Caco-2 (cell line): ENCODE measurements at regions not wholly inside any gene's neighbourhood (a gene's known extent, or its start where the extent isn't known, plus 50 kb on each side); places are given as distances from the start of the nearest gene placed in this dataset.

Experiments used
- BruUV-seq: library from RNA; stranded (reverse); fragments of 400-500 nt; replicated peaks from 2 replicates; lab custom pipeline; 2021; lab: Mats Ljungman, UMichigan
- CTCF ChIA-PET: fragments of 300-600 bp; sonication (Branson Sonifier 250); formaldehyde crosslinking; loops from one replicate; lab custom pipeline; 2022; ENCODE audit warnings: antibody characterized with exemption; lab: Charles Lee
- POLR2A ChIA-PET: fragments of 300-600 bp; sonication (Branson Sonifier 250); formaldehyde crosslinking; loops from one replicate; lab custom pipeline; 2022; ENCODE audit warnings: antibody characterized with exemption; lab: Charles Lee
- DNase-seq, 2 experiments: peaks; one replicate each; pipeline versions ENCODE4 v3.0.0 to v3.0.0-alpha.2; 2020 to 2022
- H3K27me3 ChIP-seq: replicated peaks from 2 replicates; pipeline ENCODE4 v1.6.0; 2011; ENCODE audit warnings: low read length; ENCODE audit not compliant: control insufficient read depth, insufficient read depth
- H3K36me3 ChIP-seq: 2 replicates; pipeline ENCODE4 v1.5.1; 2011; ENCODE audit warnings: low read length; ENCODE audit not compliant: control insufficient read depth, insufficient read depth
- H3K4me1 ChIP-seq: fragments of 250-450 bp; sonication (Bioruptor Pico); 2 replicates; pipeline ENCODE4 v1.5.1; 2020; ENCODE audit warnings: mild to moderate bottlenecking
- H3K4me3 ChIP-seq: 2 replicates; pipeline ENCODE4 v1.5.1; 2011; ENCODE audit warnings: low read depth, mild to moderate bottlenecking, control low read depth, low read length
- H3K9me3 ChIP-seq: fragments of 250-450 bp; sonication (Bioruptor Pico); 2 replicates; pipeline ENCODE4 v1.5.1; 2020; ENCODE audit warnings: mild to moderate bottlenecking, moderate library complexity
- H3K27ac Mint-ChIP-seq: one replicate; pipeline ENCODE4 v1.8.0; 2022; ENCODE audit warnings: mixed read lengths; ENCODE audit not compliant: unreplicated experiment
- H3K27me3 Mint-ChIP-seq: one replicate; pipeline ENCODE4 v1.8.0; 2022; ENCODE audit warnings: mixed read lengths; ENCODE audit not compliant: insufficient read depth, unreplicated experiment
- H3K36me3 Mint-ChIP-seq: one replicate; pipeline ENCODE4 v1.8.0; 2022; ENCODE audit warnings: mild to moderate bottlenecking, mixed read lengths; ENCODE audit not compliant: insufficient read depth, unreplicated experiment
- H3K4me1 Mint-ChIP-seq: one replicate; pipeline ENCODE4 v1.8.0; 2022; ENCODE audit warnings: low read depth, mixed read lengths; ENCODE audit not compliant: unreplicated experiment
- H3K4me3 Mint-ChIP-seq: one replicate; pipeline ENCODE4 v1.8.0; 2022; ENCODE audit warnings: mild to moderate bottlenecking, moderate library complexity, mixed read lengths; ENCODE audit not compliant: unreplicated experiment
- H3K9me3 Mint-ChIP-seq: one replicate; pipeline ENCODE4 v1.8.0; 2022; ENCODE audit warnings: mixed read lengths; ENCODE audit not compliant: unreplicated experiment
- CTCF ChIP-seq, 2 experiments: fragments of 200-600 bp in 1 of 2; IDR thresholded peaks; 1 replicate in 1 of 2; 2 replicates in 1 of 2; pipeline versions ENCODE4 v1.5.1 to v1.8.0; 2011 to 2022; ENCODE audit warnings: antibody characterized with exemption in 1 of 2, control low read depth in 1 of 2, inconsistent platforms in 1 of 2, low read depth in 1 of 2, low read length in 1 of 2, mild to moderate bottlenecking in 1 of 2, moderate library complexity in 1 of 2; ENCODE audit not compliant: insufficient read depth in 1 of 2, severe bottlenecking in 1 of 2, unreplicated experiment in 1 of 2
- intact Hi-C: fragments of 100-400 bp; cut with micrococcal nuclease; formaldehyde crosslinking; loops from one replicate; pipeline ENCODE4 v1.10.0; 2022; ENCODE audit not compliant: unreplicated experiment

- intact Hi-C loops = no loop called here
- TF ChIP-seq CTCF (IDR thresholded peaks at IDR 0.05; ENCODE audit: insufficient read depth in 1 of 2, low read depth in 1 of 2, low read length in 1 of 2, severe bottlenecking in 1 of 2, unreplicated experiment in 1 of 2) = no peak
- no peaks in the 10 kb centered on the region for H3K36me3 ChIP-seq
- no peaks in the 10 kb centered on the region for H3K9me3 ChIP-seq
- no peak overlapping the region for H3K4me3 Mint-ChIP-seq
- peaks cover 26% of the 10 kb centered on the region for H3K27me3 Mint-ChIP-seq
- POLR2A ChIA-PET = no interaction called here
- H3K27ac Mint-ChIP-seq = no peak overlapping the region
- H3K36me3 Mint-ChIP-seq = no peaks in the 10 kb centered on the region
- no peaks in the 10 kb centered on the region for H3K27me3 ChIP-seq
- no TSS peak for BruUV-seq
- H3K9me3 Mint-ChIP-seq = no peaks in the 10 kb centered on the region
- no peaks in the 10 kb centered on the region for H3K4me1 Mint-ChIP-seq
- no peak for DNase-seq
- CTCF ChIA-PET = no interaction called here
- H3K4me1 ChIP-seq = 0 out of 2 replicates have a peak, but pooled peaks cover 4% of the 10 kb centered on the region
- H3K4me3 ChIP-seq = no peak overlapping the region
Observed at GRCh38 chr17:45718791-45719190, 65.3 kb upstream of the CRHR1 start.

GRCh38 chr17:45719335-45720071 is 64.6 kb upstream of the CRHR1 start:
- Mint-ChIP-seq H3K4me1 (no peaks in the 10 kb centered on the region), H3K27ac (no peak overlapping the region), H3K36me3 (no peaks in the 10 kb centered on the region), H3K4me3 (no peak overlapping the region), H3K27me3 (peaks cover 25% of the 10 kb centered on the region), H3K9me3 (no peaks in the 10 kb centered on the region)
- H3K4me1 ChIP-seq = 0 out of 2 replicates have a peak, but pooled peaks cover 4% of the 10 kb centered on the region
- ChIA-PET CTCF (interaction anchor here (0.7 to 1.4 kb wide), 3 partner anchors 49 to 112 kb away, joined by 3 to 5 read pairs (median 4); no protein-coding TSS in a partner anchor), POLR2A (no interaction called here)
- no peaks in the 10 kb centered on the region for H3K27me3 ChIP-seq
- DNase-seq = peak in 1 of 2 experiments; percentile 46
- H3K4me3 ChIP-seq = no peak overlapping the region
- peak; percentile 35 to 65 for TF ChIP-seq CTCF (IDR thresholded peaks at IDR 0.05; ENCODE audit: insufficient read depth in 1 of 2, low read depth in 1 of 2, low read length in 1 of 2, severe bottlenecking in 1 of 2, unreplicated experiment in 1 of 2)
- no peaks in the 10 kb centered on the region for H3K9me3 ChIP-seq
- intact Hi-C loops = loop anchor here (5.0 kb wide), 2 partner anchors 77 to 133 kb away; no protein-coding TSS in a partner anchor
- no peaks in the 10 kb centered on the region for H3K36me3 ChIP-seq
- no TSS peak for BruUV-seq

- ChIA-PET CTCF (interaction anchor here (0.7 to 1.4 kb wide), 3 partner anchors 48 to 111 kb away, joined by 3 to 5 read pairs (median 4); no protein-coding TSS in a partner anchor), POLR2A (no interaction called here)
- DNase-seq = no peak
- Histone ChIP-seq H3K27me3 (no peaks in the 10 kb centered on the region), H3K4me1 (0 out of 2 replicates have a peak, but pooled peaks cover 4% of the 10 kb centered on the region), H3K4me3 (no peak overlapping the region), H3K36me3 (no peaks in the 10 kb centered on the region), H3K9me3 (no peaks in the 10 kb centered on the region)
- H3K4me1 Mint-ChIP-seq = no peaks in the 10 kb centered on the region
- intact Hi-C loops = loop anchor here (5.0 kb wide), 2 partner anchors 78 to 132 kb away; no protein-coding TSS in a partner anchor
- no peaks in the 10 kb centered on the region for H3K36me3 Mint-ChIP-seq
- no peak overlapping the region for H3K4me3 Mint-ChIP-seq
- BruUV-seq = no TSS peak
- H3K27ac Mint-ChIP-seq = no peak overlapping the region
- TF ChIP-seq CTCF (IDR thresholded peaks at IDR 0.05; ENCODE audit: insufficient read depth in 1 of 2, low read depth in 1 of 2, low read length in 1 of 2, severe bottlenecking in 1 of 2, unreplicated experiment in 1 of 2) = no peak
- H3K27me3 Mint-ChIP-seq = peaks cover 27% of the 10 kb centered on the region
- H3K9me3 Mint-ChIP-seq = peaks cover 4% of the 10 kb centered on the region
Observed at GRCh38 chr17:45720386-45720785, 63.7 kb upstream of the CRHR1 start.
